GM23338 (cell line): ENCODE measurements at regions not wholly inside any gene's neighbourhood (a gene's known extent, or its start where the extent isn't known, plus 50 kb on each side); places are given as distances from the start of the nearest gene placed in this dataset.

Experiments
- ATAC-seq: fragments of 200-7000 bp; cut with Tn5 transposase; 3 replicates; pipeline ENCODE4 v1.9.1; 2020
- DNase-seq: peaks from one replicate; pipeline ENCODE4 v3.0.0-alpha.2; 2015; ENCODE audit warnings: low spot score
- H2AFZ ChIP-seq: fragments of 200-600 bp; sonication (generic); 2 replicates; pipeline ENCODE4 v1.8.0; 2016; ENCODE audit warnings: antibody characterized with exemption, mild to moderate bottlenecking, moderate library complexity
- H3F3A ChIP-seq: fragments of 200-600 bp; sonication (generic); replicated peaks from 2 replicates; pipeline ENCODE4 v1.8.0; 2017; ENCODE audit warnings: antibody characterized with exemption, mixed run types, low read depth
- H3K27ac ChIP-seq: fragments of 200-600 bp; sonication (generic); 2 replicates; pipeline ENCODE4 v1.6.1; 2016; ENCODE audit warnings: low read depth
- H3K27me3 ChIP-seq: fragments of 200-600 bp; sonication (generic); 2 replicates; pipeline ENCODE4 v1.8.0; 2016; ENCODE audit warnings: mild to moderate bottlenecking, mixed run types, moderate library complexity; ENCODE audit not compliant: insufficient read depth
- H3K36me3 ChIP-seq: fragments of 200-600 bp; sonication (generic); 2 replicates; pipeline ENCODE4 v1.8.0; 2016; ENCODE audit warnings: mild to moderate bottlenecking; ENCODE audit not compliant: insufficient read depth
- H3K4me1 ChIP-seq: fragments of 200-600 bp; sonication (generic); 2 replicates; pipeline ENCODE4 v1.8.0; 2016; ENCODE audit warnings: mild to moderate bottlenecking, moderate library complexity; ENCODE audit not compliant: insufficient read depth
- H3K4me2 ChIP-seq: fragments of 200-600 bp; sonication (generic); 2 replicates; pipeline ENCODE4 v1.7.1; 2017; ENCODE audit warnings: mixed run types
- H3K4me3 ChIP-seq: fragments of 200-600 bp; sonication (generic); 2 replicates; pipeline ENCODE4 v1.6.1; 2016; ENCODE audit warnings: mixed run types
- H3K79me2 ChIP-seq: fragments of 200-600 bp; sonication (generic); replicated peaks from 2 replicates; pipeline ENCODE4 v1.8.0; 2017; ENCODE audit warnings: mild to moderate bottlenecking; ENCODE audit not compliant: insufficient read depth
- H3K9me2 ChIP-seq: fragments of 200-600 bp; sonication (generic); 2 replicates; pipeline ENCODE4 v1.8.0; 2017; ENCODE audit not compliant: insufficient read depth
- H4K20me1 ChIP-seq: fragments of 200-600 bp; sonication (generic); replicated peaks from 2 replicates; pipeline ENCODE4 v1.8.0; 2017; ENCODE audit warnings: mild to moderate bottlenecking; ENCODE audit not compliant: insufficient read depth
- H3K27ac Mint-ChIP-seq: 2 replicates; pipeline ENCODE4 v1.8.0; 2020; ENCODE audit warnings: inconsistent platforms, mild to moderate bottlenecking, moderate library complexity, mixed read lengths
- H3K27me3 Mint-ChIP-seq: 3 replicates; pipeline ENCODE4 v1.8.0; 2022; ENCODE audit warnings: low read depth, mild to moderate bottlenecking, moderate library complexity, mixed read lengths, inconsistent platforms; ENCODE audit not compliant: insufficient read depth, poor library complexity
- H3K36me3 Mint-ChIP-seq: 3 replicates; pipeline ENCODE4 v1.8.0; 2021; ENCODE audit warnings: low read depth, mild to moderate bottlenecking, inconsistent platforms, moderate library complexity, mixed read lengths
- H3K4me1 Mint-ChIP-seq: 3 replicates; pipeline ENCODE4 v1.8.0; 2020; ENCODE audit warnings: mild to moderate bottlenecking, inconsistent platforms, mixed read lengths
- H3K4me3 Mint-ChIP-seq: 3 replicates; pipeline ENCODE4 v1.8.0; 2021; ENCODE audit warnings: moderate library complexity, mild to moderate bottlenecking, inconsistent platforms, mixed read lengths
- H3K9me3 Mint-ChIP-seq: 3 replicates; pipeline ENCODE4 v1.8.0; 2020; ENCODE audit warnings: moderate library complexity, mild to moderate bottlenecking, inconsistent platforms, mixed read lengths
- EZH2 ChIP-seq: fragments of 200-600 bp; sonication (generic); IDR thresholded peaks from one replicate; pipeline ENCODE4 v1.8.0; 2017; ENCODE audit warnings: antibody characterized with exemption, mild to moderate bottlenecking, low read depth; ENCODE audit not compliant: unreplicated experiment
- EZH2phosphoT487 ChIP-seq: fragments of 200-600 bp; sonication (generic); IDR thresholded peaks from one replicate; pipeline ENCODE4 v1.8.1; 2018; ENCODE audit warnings: antibody characterized with exemption; ENCODE audit not compliant: unreplicated experiment
- JUNB ChIP-seq: IDR thresholded peaks from one replicate; pipeline ENCODE4 v1.6.1; 2016; ENCODE audit warnings: antibody characterized with exemption; ENCODE audit not compliant: unreplicated experiment
- NANOG ChIP-seq: IDR thresholded peaks from 2 replicates; pipeline ENCODE4 v1.6.1; 2016; ENCODE audit warnings: antibody characterized with exemption, borderline replicate concordance
- ZNF114 ChIP-seq: fragments of 250-450 bp; sonication (Bioruptor Pico); IDR thresholded peaks from 2 replicates; pipeline ENCODE4 v1.5.0; 2020; ENCODE audit warnings: mild to moderate bottlenecking, moderate library complexity
- ZNF331 ChIP-seq: fragments of 250-450 bp; sonication (Bioruptor Pico); IDR thresholded peaks from 2 replicates; pipeline ENCODE4 v1.5.0; 2020; ENCODE audit warnings: low read depth, mild to moderate bottlenecking, moderate library complexity
- TF ChIP-seq, protein P1 (sequence below): fragments of 250-450 bp; sonication (Bioruptor Pico); IDR thresholded peaks from 2 replicates; pipeline ENCODE4 v1.5.0; 2020; ENCODE audit warnings: mild to moderate bottlenecking, moderate library complexity

DNA sequence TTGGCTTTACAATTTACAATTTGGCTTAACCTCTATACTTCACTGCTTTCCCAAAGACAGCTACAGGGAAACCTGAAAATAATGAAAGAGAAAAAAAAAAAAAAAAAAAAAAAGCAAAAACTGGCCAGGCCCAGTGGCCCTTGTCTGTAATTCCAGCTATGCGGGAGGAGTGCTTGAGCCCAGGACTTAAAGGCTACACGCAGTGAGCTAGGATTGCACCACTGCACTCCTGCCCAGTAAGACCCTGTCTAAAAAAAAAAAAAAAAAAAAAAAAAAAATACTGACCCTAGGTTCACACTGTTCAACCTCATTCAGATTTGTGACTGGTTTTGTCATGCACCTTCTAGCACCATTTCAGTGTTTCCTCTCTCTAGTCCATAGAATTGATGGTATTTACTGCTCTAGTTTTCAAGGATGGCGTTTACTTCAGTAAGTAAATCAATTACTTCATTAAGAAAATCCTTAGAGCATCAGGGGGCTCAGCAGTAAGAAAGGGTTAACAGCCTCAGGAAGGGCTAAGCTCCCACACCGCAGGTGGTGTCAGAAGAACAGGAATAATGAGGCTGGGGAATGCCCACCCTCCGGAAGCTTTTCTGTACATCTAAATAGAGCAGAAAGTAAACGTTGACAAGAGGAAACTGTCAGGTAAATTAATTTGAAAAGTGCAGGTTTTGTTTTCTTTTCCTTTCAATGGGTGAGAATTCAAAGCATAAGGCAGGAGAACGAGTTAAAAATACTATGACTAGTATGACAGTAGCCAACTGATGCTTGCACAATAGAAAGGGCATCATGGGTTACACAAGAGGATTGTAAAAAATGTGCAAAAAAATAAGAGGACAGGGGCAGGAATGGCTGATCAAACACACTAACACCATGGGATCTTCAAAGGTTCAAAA, 115.0 kb upstream of the MDM1 start:
- H3K27ac ChIP-seq, result peak overlapping the region; percentile 48
- ATAC-seq, result peak; percentile 92
- H3K36me3 Mint-ChIP-seq, result peaks cover 25% of the 10 kb centered on the region
- H3K4me2 ChIP-seq, result peak overlapping the region; percentile 62
- no peaks in the 10 kb centered on the region for H3K27me3 ChIP-seq
- no peaks in the 10 kb centered on the region for H4K20me1 ChIP-seq
- peaks cover 4% of the 10 kb centered on the region for H3K36me3 ChIP-seq
- peak overlapping the region; percentile 93 for H3K27ac Mint-ChIP-seq
- no peaks in the 10 kb centered on the region for H3F3A ChIP-seq
- H3K4me3 Mint-ChIP-seq, result peak overlapping the region; percentile 53
- peak overlapping the region; percentile 28 for H3K4me3 ChIP-seq
- DNase-seq, result peak; percentile 79
- 0 out of 2 replicates have a peak, but pooled peaks have one; percentile 33 for TF ChIP-seq NANOG
- TF ChIP-seq, protein P1, sequence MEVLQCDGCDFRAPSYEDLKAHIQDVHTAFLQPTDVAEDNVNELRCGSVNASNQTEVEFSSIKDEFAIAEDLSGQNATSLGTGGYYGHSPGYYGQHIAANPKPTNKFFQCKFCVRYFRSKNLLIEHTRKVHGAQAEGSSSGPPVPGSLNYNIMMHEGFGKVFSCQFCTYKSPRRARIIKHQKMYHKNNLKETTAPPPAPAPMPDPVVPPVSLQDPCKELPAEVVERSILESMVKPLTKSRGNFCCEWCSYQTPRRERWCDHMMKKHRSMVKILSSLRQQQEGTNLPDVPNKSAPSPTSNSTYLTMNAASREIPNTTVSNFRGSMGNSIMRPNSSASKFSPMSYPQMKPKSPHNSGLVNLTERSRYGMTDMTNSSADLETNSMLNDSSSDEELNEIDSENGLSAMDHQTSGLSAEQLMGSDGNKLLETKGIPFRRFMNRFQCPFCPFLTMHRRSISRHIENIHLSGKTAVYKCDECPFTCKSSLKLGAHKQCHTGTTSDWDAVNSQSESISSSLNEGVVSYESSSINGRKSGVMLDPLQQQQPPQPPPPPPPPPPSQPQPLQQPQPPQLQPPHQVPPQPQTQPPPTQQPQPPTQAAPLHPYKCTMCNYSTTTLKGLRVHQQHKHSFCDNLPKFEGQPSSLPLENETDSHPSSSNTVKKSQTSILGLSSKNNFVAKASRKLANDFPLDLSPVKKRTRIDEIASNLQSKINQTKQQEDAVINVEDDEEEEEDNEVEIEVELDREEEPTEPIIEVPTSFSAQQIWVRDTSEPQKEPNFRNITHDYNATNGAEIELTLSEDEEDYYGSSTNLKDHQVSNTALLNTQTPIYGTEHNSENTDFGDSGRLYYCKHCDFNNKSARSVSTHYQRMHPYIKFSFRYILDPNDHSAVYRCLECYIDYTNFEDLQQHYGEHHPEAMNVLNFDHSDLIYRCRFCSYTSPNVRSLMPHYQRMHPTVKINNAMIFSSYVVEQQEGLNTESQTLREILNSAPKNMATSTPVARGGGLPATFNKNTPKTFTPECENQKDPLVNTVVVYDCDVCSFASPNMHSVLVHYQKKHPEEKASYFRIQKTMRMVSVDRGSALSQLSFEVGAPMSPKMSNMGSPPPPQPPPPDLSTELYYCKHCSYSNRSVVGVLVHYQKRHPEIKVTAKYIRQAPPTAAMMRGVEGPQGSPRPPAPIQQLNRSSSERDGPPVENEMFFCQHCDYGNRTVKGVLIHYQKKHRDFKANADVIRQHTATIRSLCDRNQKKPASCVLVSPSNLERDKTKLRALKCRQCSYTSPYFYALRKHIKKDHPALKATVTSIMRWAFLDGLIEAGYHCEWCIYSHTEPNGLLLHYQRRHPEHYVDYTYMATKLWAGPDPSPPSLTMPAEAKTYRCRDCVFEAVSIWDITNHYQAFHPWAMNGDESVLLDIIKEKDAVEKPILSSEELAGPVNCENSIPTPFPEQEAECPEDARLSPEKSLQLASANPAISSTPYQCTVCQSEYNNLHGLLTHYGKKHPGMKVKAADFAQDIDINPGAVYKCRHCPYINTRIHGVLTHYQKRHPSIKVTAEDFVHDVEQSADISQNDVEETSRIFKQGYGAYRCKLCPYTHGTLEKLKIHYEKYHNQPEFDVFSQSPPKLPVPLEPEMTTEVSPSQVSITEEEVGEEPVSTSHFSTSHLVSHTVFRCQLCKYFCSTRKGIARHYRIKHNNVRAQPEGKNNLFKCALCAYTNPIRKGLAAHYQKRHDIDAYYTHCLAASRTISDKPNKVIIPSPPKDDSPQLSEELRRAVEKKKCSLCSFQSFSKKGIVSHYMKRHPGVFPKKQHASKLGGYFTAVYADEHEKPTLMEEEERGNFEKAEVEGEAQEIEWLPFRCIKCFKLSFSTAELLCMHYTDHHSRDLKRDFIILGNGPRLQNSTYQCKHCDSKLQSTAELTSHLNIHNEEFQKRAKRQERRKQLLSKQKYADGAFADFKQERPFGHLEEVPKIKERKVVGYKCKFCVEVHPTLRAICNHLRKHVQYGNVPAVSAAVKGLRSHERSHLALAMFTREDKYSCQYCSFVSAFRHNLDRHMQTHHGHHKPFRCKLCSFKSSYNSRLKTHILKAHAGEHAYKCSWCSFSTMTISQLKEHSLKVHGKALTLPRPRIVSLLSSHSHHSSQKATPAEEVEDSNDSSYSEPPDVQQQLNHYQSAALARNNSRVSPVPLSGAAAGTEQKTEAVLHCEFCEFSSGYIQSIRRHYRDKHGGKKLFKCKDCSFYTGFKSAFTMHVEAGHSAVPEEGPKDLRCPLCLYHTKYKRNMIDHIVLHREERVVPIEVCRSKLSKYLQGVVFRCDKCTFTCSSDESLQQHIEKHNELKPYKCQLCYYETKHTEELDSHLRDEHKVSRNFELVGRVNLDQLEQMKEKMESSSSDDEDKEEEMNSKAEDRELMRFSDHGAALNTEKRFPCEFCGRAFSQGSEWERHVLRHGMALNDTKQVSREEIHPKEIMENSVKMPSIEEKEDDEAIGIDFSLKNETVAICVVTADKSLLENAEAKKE (CRISPR knock-in tag), result peak; percentile 65
- no peak for TF ChIP-seq JUNB
- H3K9me2 ChIP-seq, result no peaks in the 10 kb centered on the region
- H2AFZ ChIP-seq, result no peak overlapping the region
- no peaks in the 10 kb centered on the region for H3K79me2 ChIP-seq
- peaks cover 38% of the 10 kb centered on the region for H3K4me1 ChIP-seq
- H3K27me3 Mint-ChIP-seq, result peaks cover 2% of the 10 kb centered on the region
- peaks cover 45% of the 10 kb centered on the region for H3K4me1 Mint-ChIP-seq
- H3K9me3 Mint-ChIP-seq, result peaks cover 30% of the 10 kb centered on the region

DNA sequence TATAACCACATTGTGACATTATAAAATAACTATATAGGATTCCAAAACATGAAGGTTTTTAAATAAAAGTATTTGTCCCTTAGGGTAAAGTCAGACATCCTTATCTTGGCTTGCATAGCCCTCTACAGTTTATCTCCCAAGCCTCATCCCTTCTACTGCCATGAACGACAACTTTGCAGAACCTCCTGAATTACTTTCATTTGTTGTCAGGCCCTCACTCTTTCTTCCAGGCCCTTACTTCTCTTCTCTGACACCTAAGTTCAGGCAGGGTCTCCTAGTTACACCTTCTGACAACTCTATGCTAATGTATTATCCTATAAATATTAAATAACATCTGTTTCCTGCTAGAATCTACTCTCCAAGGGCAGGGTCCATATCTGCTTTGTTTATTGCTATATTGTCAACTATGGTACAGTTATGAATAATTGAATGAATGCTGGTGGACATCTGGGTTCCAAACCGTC, 115.7 kb upstream of the MDM1 start:
- H3K4me2 ChIP-seq, result peak overlapping the region; percentile 62
- Mint-ChIP-seq H3K36me3 (peaks cover 25% of the 10 kb centered on the region), H3K27ac (0 out of 2 replicates have a peak overlapping the region, but pooled peaks have one; percentile 93), H3K9me3 (peaks cover 27% of the 10 kb centered on the region), H3K4me1 (peaks cover 50% of the 10 kb centered on the region), H3K27me3 (peaks cover 2% of the 10 kb centered on the region), H3K4me3 (no peak overlapping the region)
- peak overlapping the region; percentile 48; the same call in 1 of the 2 replicates for H3K27ac ChIP-seq
- DNase-seq (no peak), ATAC-seq (no peak)
- peaks cover 4% of the 10 kb centered on the region for H3K36me3 ChIP-seq
- TF ChIP-seq EZH2 (no peak), EZH2phosphoT487 (no peak), ZNF331 (CRISPR knock-in tag) (no peak), ZNF114 (no peak)
- peak overlapping the region; percentile 28; the same call in 1 of the 2 replicates for H3K4me3 ChIP-seq
- H3K79me2 ChIP-seq, result no peaks in the 10 kb centered on the region
- no peaks in the 10 kb centered on the region for H3K27me3 ChIP-seq
- H3K4me1 ChIP-seq, result peaks cover 44% of the 10 kb centered on the region
- H4K20me1 ChIP-seq, result no peaks in the 10 kb centered on the region
- H3K9me2 ChIP-seq, result no peaks in the 10 kb centered on the region
- no peak overlapping the region for H2AFZ ChIP-seq
- H3F3A ChIP-seq, result no peaks in the 10 kb centered on the region
